PC-9 (cell line): ENCODE measurements at regions not wholly inside any gene's neighbourhood (a gene's known extent, or its start where the extent isn't known, plus 50 kb on each side); places are given as distances from the start of the nearest gene placed in this dataset.

Experiments used
- CTCF ChIP-seq: fragments of 200-600 bp; sonication (generic); conservative IDR thresholded peaks from 2 replicates; pipeline ENCODE4 v1.6.1; 2017; ENCODE audit warnings: mixed run types, antibody characterized with exemption, mild to moderate bottlenecking, moderate library complexity
- EZH2 ChIP-seq: fragments of 200-600 bp; sonication (generic); IDR thresholded peaks from 2 replicates; pipeline ENCODE4 v1.8.0; 2017; ENCODE audit warnings: antibody characterized with exemption, low read depth

- TF ChIP-seq CTCF (no peak), EZH2 (no peak)
Measured at GRCh38 chr11:86155200-86155844, 86.4 kb upstream of the PICALM start.
